NCI-H1417 (cell line): ENCODE measurements at regions not wholly inside any gene's neighbourhood (a gene's known extent, or its start where the extent isn't known, plus 50 kb on each side); places are given as distances from the start of the nearest gene placed in this dataset.
A peak's percentile ranks its signal among the peaks of the same experiment; 100 is the strongest.

Experiments
- DNase-seq, 3 experiments: peaks; one replicate each; lab custom pipeline; 2025; lab: John Stamatoyannopoulos, UW

DNA sequence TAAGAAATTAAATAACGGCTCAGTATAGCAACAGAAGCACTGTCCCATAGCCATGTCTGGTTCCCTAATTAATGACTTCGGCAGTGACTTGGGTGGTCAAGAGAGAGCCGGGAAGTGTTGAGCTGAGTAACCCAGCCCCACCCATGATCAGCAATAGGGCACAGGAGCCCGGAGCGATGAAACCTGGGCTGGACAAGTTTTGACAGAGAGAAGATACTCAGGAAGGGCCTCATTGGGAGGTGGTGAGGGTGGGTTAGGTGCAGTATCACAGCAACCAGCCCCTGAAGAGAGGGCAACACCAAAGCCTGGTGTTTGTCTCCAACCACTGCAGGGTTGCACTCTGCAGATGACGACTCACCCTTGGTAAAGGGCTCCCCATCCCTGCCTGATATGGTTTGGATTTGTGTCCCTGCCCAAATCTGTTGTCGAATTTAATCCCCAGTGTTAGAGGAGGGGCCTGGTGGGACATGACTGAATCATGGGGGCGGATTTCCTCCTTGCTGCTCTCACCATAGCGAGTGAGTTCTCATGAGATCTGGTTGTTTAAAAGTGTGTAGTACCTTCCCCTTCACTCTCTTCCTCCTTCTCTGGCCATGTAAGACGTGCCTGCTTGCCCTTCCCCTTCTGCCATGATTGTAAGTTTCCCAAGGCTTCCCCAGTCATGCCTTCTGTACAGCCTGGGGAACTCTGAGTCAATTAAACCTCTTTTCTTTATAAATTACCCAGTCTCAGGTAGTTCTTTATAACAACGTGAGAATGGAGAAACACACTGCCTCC, 124.9 kb upstream of the MED13L start:
- no peak for DNase-seq

DNA sequence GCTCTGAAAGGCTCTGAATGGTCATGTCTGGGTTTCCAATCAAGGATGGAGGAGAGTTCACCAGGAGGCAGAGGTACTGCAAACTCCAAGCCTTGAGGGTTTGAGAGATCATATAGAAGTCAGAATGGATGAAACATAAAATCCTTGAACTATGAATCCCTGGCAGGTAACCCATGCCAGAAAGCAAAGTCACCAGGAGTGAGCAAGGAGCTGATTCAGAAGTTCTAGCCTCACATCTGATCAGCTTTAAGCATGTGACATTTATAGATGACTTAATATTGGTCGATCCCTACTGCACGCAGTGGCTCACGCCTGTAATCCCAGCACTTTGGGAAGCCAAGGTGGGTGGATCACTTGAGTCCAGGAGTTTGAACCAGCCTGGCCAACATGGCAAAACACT, 126.1 kb upstream of the MED13L start:
- no peak for DNase-seq

DNA sequence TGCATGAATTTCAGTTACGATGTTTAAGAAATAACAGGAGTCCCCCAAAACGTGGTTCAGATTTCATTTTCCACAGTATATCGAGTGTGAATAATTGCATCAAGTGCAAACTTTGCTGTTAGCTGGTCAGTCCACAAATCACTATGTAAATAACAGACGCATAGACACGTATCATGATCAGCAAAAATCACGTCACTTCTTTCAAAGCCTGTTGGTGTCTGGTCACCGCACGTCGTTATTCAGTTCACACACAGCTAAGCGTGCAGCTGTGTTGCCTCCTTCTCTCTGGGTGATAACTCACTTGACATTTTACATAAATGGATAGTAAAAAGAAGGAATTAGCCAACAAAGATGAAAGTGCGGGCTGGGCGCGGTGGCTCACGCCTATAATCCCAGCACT, 126.8 kb upstream of the MED13L start:
- DNase-seq, result no peak

DNA sequence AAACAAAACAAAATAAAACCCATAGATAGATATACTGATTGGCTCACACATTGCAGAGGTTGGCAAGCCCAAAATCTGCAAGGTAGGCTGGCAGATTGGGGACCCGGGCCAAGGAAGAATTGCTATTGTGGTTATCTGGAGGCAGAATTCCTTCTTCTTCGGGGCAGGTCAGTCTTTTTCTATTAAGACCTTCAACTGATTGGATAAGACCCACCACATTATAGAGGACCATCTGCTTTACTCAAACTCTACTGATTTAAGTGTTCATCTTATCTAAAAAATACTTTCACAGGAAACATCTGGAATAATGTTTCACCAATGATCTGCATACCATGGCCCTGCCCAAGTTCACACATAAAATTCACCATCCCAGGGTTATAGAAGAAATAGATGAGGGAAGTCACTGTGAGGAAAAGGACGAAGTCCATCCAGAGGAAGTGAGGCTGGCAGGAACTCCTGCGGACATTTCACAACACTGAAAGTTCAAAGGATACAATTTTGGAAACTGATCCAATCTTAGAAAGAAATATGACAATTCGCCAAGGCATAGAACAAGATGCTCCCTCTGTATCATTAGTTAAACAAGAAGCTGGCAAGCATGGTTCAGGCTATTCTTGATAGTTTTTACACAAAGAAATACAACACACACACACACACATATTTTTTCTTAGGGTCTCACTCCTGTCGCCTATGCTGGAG, 127.6 kb upstream of the MED13L start:
- no peak for DNase-seq

DNA sequence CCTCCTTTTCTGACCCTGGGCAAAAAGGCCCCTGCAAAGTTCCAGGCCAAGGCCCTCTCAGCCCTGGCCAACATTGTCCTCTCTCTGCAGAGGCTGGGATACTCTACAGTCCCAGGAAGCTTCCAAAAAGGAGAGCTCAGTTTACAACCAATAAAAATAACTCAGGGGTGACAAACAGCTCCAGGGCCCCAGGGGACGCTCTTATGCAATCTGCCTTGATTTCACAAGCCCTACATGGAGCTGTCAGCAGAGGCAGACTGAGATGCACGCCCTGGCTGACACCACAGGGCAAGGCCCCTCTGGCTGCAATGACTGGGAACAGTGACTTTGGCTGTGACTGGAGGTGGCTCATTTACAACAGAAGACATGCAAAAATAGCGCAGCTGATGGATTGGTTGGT, 129.0 kb upstream of the MED13L start:
- peak in 1 of 3 experiments; percentile 93 for DNase-seq

DNA sequence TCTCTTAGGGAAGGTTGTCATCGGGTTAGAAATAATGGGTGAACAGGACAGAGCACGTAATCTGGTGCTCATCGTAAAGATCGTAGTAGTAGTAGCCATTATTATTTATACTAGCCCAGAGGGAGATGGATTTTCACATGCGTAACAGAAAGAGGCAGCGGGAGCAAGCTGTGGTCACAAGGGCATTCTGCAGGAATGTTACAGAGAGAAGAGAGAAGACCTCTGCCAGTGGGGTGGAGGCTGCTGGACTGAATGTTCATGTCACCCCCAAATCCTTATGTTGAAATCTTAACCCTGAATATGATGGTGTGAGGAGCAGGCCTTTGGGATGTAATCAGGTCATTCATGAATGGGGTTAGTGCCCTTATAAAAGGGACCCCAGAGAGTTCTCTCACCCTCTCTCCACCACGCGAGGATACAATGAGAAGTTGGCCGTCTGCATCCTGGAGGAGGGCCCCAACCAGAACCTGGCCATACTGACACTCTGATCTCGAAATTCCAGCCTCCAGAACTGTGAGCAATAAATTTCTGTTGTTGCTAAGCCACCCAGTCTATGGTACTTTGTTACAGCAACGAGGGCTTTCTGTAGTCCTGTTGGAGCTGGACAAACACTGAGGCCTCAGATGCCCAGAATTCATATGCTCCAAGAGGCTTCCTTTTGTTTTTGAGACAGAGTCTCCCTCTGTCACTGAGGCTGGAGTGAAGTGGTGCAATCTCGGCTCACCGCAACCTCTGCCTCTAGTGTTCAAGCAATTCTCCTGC, 131.2 kb upstream of the MED13L start:
- DNase-seq, result no peak

DNA sequence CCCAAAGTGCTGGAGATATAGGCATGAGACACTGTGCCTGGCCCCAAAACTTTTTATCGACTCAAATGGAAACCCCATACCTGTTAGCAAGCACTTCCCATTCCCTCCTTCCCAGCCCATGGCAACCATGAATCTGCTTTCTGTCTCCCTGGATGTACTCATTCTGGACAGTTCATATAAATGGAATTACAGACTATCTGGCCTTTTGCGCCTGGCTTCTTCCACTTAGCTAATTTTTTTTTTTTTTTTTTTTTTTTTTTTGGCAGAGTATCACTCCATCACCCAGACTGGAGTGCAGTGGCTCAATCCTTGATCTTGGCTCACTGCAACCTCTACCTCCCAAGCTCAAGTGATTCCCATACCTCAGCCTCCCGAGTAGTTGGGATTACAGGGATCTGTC, 134.5 kb upstream of the MED13L start:
- no peak for DNase-seq

DNA sequence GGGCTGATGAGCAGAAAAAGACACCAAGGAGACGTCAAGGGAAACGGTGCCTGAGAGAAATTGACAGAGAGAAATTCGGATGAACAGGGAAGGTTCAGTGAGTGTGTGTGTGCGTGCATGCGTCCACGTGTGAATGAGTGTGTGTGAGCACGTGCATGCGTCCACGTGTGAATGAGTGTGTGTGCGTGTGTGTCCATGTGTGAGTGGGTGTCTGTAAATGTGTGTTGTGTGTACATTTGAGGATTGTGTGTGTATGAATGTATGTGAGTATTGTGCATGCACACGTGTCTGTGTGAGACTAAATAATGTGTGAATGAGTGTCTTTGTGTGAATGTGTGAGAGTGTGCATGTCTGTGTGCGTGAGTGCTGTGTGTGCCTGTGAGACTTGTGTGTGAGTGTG, 137.4 kb upstream of the MED13L start:
- no peak for DNase-seq

DNA sequence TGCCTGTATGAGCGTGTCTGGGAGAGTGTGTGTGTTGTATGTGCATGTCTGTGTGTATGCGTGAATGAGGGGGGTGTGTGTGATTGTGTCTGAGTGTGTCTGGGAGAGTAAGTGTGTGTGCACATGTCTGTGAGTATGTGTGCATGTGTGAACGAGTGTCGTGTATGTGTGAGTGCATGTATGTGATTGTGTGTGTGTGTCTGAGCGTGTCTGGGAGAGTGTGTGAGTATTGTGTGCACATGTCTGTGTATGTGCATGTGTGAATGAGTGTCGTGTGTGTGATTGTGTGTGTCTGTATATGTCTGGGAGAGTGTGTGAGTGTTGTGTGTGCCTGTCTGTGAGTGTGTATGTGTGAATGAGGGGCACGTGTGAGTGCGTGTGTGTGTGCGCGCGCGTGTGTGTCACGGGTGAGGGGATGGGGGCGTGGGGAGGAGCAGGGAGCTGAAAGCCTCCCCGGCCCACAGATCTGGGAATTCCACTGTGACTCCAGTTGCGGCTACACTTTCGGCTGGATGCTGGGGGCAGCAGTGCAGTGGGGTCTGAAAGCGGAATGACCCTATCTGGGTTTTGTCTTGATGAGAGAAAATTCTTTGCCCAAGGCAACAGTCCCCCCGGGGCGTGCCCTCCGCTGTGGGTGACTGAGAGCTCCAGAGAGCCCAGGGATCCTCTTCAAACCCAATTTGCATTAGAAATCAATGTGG, 138.1 kb upstream of the MED13L start:
- no peak for DNase-seq

DNA sequence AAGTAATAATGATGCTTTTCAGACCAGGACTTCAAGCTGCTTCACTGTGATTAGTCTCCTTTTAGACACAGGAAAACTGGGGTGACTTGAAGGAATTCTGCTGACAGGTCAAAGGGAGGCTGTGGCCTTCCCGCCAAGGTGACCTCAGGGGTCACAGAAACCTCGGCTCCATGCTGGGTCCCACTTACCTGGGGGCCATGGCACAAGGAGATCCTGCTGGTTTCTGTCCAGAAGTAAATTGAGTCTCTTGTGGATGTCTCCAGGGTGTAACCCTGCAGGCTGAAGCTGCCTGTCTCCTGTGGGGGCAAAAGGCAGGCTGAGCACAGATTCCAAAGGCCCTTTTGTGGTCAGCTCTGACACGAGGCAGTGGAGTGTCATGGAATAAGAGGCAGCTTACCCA, 138.7 kb upstream of the MED13L start:
- no peak for DNase-seq

DNA sequence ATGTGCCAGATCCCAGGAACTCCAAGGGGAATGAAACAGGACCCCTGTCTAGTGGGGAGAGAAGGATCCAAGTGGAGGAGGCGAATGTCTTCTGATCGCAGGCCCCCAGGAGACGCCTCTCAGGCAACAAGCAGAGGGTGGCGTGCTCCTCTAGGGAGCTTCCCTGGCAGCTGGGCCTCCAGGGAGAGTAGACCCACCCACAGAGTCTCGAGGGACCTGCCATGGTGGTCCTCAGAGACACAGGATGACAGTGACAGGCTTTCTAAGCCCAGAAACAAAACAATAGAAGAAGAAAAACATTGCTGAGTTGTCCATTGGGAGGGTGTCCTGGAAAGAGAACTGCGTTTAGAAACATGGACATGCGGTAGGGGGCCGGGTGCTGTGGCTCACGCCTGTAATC, 140.6 kb upstream of the MAP1LC3B2 start:
- no peak for DNase-seq

DNA sequence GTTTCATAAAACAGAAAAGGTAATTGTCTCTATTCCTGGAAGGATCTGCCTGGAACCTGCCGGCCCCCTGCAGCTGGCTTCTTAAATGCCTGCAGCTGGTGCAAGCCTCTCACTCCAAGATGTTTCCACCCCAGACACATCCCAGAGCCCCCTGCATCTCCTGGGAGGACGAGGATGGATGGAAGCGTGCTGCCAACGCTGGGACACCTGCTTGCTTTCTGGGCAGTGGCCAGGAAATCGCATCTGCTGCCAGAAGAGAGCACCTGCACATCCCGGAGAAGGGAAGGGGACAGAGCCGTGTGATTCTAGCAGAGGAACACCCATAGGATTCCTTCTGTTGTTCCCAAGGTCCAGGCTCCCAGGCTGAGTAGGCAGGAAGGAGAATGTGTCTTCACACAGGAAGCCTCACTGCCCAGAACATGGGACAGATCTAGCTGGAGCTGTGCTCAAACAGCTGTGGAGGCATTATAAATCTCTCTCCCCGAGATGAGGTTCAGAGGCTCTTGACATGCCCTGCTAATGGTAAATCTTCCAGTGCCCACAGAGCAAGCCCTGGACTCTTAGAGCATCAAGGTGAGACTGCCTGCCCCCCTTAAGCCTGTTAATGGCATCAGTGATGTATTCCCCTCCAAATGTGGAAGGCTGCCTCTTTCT, 138.8 kb upstream of the MAP1LC3B2 start:
- peak; percentile 6 to 76 (median 34) for DNase-seq

DNA sequence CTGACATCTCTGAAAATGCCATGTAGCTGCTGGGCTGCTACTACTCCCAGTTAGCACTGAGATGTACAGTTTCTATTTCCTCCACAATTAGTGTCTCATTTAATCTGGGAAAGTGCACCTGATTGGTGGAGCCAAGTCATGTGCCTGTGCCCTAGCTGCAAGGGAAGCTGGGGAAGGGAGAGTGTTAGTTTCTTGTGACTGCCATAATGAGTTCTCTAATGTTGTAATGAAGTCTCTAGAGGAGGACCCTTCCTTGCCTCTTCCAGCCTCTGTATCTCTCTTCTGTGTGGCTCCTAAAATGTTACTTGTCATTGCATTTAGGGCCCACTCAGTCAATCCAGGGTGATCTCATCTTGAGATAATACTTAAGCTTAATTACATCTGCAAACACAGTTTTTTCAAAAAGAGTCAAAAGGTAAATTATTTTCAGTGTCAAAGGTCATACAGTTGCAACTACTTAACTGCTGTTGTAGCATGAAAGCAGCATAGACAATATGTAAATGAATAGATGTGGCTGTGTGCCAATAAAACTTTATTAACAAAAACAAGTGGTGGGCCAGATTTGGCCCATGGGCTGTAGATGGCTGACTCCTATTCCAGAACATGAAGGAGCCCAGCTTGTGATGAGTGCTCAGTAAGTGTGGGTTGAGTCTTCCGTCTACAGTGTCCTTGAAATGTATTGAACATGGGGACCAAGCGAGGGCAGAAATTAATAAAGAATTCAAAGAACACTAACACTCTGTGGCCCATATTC, 137.2 kb upstream of the MAP1LC3B2 start:
- no peak for DNase-seq

DNA sequence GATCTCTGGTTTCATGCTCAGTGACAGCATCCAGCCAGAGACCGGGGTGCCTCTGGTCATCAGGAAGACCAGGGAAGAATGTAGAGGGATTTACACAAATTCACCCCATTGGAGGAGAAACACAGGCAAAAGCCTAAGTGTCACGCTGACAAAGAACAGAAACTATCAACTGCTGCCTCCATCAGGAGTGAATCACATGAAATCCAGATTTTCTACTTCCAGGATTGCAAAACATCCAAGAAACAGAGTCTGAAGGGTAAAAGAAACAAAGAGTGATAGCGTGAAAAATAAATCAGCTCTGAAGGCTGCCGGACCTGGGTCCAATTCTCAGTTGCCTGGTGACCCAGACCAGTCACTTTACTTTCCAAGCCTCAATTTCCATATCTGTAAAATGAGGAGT, 136.1 kb upstream of the MAP1LC3B2 start:
- no peak for DNase-seq

DNA sequence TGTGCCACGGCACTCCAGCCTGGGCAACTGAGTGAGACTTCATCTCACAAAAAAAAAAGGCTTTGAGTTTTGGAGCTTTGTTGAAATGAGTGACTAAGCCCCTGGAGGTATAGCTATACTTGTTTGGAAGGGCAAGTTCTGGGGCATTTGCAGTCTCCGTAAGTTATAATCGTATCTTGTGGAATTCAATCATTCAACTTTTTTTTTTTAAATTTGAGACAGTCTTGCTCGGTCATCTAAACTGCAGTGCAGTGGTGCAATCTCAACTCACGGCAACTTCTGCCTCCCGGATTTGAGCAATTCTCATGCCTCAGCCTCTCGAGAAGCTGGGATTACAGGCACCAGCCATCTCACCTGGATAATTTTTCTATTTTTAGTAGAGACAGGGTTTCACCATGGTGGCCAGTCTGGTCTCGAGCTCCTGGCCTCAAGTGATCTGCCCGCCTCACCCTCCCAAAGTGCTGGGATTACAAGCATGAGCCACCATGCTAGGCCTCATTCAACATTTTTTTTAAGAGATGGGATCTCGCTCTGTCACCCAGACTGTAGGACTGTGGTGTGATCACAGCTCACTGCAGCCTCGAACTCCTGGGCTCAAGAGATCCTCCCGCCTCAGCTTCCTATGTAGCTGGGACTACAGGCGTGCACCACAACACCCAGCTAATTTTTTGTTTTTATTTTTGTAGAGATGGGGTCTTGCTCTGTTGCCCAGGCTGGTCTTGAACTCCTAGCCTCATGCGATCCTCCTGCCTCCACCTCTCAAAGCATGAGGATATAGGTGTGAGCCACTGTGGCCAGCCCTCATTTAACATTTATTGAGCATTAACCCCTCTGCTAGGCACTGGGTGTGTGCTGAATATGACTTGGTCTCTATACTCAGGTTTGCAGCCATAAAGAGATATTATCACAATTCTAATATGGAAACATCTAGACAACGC, 133.7 kb upstream of the MAP1LC3B2 start:
- DNase-seq, result no peak

DNA sequence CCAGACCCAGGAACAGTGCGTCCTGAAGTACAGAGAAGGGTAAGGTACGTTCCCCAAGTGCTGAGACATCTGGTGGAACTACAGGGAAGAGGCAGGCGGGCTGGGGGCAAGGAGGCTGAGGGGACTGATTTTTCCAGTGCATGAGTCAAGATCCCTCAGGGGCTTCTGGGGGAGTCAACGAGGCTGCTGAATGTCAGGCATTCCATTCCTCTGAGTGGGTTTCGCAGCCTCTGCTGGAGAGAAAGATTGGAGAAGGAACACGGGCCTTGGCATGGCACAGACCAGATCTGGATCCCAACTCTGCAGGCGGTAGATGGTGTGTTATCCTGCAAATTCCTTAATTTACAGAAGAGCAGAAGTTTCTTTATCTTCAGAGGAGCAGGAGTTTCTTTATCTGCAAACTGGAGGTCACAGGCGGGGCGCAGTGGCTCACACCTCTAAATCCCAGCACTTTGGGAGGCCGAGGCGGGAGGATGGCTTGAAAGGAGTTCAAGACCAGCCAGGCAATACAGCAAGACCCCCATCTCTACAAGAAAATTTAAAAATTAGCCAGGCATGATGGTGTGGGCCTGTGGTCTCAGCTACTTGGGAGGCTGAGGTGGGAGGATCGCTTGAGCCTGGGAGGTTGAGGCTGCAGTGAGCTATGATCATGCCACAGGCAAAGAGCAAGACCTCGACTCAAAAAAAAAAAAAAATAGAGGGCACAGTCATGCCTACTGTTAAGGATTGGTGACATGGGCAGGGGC, 132.6 kb upstream of the MAP1LC3B2 start:
- DNase-seq, result no peak

DNA sequence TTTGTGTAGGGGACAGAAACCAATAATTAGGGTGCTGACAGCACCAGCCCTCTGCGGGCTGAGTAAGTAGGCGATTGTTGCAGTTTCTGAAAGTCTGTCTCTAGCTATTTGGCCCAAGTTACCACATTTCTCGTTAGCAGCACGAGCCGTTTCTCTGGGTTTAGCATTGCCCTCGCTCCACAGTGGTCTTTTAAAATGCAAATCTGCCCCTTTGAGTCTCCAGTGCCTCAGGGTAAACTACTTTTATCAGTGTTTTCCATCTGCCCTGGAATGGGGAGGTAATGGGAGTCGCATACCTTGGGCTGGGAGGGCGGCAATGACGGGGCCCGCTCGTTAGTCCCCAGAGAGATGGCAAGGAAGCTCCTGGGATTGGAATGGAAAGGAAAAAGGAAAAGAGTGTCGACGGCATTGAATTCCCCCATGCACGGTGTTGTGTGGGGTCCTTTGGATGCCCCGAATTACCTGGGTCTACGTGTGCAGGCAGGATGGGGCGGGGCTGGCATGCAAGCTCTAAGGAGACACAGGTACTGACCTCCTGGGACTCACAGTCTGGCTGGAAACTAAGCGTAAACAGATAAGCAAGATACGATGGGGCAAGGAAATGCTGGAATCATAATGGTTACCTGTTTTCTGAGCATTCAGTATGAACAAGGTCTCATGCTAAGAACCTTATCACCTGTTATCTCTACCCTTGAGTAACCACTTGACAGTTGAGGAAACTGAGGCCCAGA, 131.8 kb upstream of the MAP1LC3B2 start:
- DNase-seq, result no peak

DNA sequence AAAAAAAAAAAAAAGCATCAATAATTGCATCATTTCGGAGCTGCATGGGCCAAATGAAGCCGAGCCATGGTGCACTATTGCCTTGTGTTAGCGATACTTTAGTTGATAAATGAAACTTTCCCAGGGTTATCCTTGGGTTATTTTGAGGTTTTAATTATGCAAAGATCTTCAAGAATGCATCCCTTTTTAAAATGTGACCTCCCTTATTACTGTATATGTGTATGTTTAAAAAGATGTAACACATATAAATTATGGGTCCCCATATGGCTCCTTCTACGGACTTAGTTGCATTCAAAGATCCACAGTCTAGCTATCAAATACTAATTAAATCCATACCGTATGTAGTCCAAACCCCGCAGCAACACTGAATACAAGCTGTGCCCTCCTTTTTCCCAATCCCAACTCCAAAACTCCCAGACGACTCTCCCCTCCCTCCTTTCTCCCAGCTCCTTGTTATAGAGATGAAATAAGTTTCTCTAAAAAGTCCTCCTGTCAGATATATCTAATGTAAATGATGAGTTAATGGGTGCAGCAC, 129.3 kb upstream of the MAP1LC3B2 start:
- no peak for DNase-seq
